Right lobe of liver (tissue), 4 donors: ENCODE measurements at regions not wholly inside any gene's neighbourhood (a gene's known extent, or its start where the extent isn't known, plus 50 kb on each side); places are given as distances from the start of the nearest gene placed in this dataset.

Experiments used
- CTCF ChIP-seq, 4 donors: fragments of 200-600 bp in 3 of 4; fragments of 450-650 bp in 1 of 4; IDR thresholded peaks; one replicate each; pipeline versions ENCODE4 v1.5.1 to v1.8.0; 2016 to 2022; ENCODE audit warnings: antibody characterized with exemption in 4 of 4, mild to moderate bottlenecking in 2 of 4
- POLR2A ChIP-seq: fragments of 450-650 bp; IDR thresholded peaks from one replicate; pipeline ENCODE4 v1.6.1; 2017; ENCODE audit warnings: antibody characterized with exemption, mild to moderate bottlenecking
- donor health status: DM: no; HTN: no; CAD: no.
- donor health status: DM: no; HTN: no; CAD: no.
- donor health status: DM: no; HTN: yes; CAD: no.

- TF ChIP-seq CTCF (IDR thresholded peaks at IDR 0.05) (no peak), POLR2A (no peak)
Observed at GRCh38 chr5:111829701-111830100, 72.7 kb upstream of the NREP start.
